Keratinocyte (primary cell): ENCODE measurements at regions not wholly inside any gene's neighbourhood (a gene's known extent, or its start where the extent isn't known, plus 50 kb on each side); places are given as distances from the start of the nearest gene placed in this dataset.
"Not testable (repeated sequence)": the region's sequence is repeated elsewhere in the genome, so short reads cannot be mapped to it uniquely, and the experiment has no call there.

Source experiments
- DNase-seq: peaks from one replicate; pipeline ENCODE4 v3.0.0-alpha.2; 2011; ENCODE audit warnings: low read depth, missing footprints, low spot score
- FAIRE-seq: peaks from 2 replicates; lab custom pipeline; 2011; peaks lifted over from hg19 to GRCh38; lab: Jason Lieb, UNC
- H2AFZ ChIP-seq: 2 replicates; pipeline ENCODE4 v1.6.0; 2012; ENCODE audit warnings: low read length, control low read depth, inconsistent platforms; ENCODE audit not compliant: control insufficient read depth
- H3K27ac ChIP-seq: 2 replicates; pipeline ENCODE4 v1.5.1; 2011; ENCODE audit warnings: low read length; ENCODE audit not compliant: control insufficient read depth, insufficient read depth
- H3K27me3 ChIP-seq: 3 replicates; pipeline ENCODE4 v1.6.0; 2011; ENCODE audit warnings: low read length; ENCODE audit not compliant: control insufficient read depth, insufficient read depth; ENCODE audit errors: extremely low read depth
- H3K36me3 ChIP-seq, 2 experiments: 2 replicates in 1 of 2; 3 replicates in 1 of 2; pipeline ENCODE4 v1.5.1; 2011; ENCODE audit warnings: low read length in 2 of 2, mild to moderate bottlenecking in 1 of 2; ENCODE audit not compliant: control insufficient read depth in 2 of 2, insufficient read depth in 2 of 2; ENCODE audit errors: extremely low read depth in 1 of 2
- H3K4me1 ChIP-seq: 3 replicates; pipeline ENCODE4 v1.5.1; 2011; ENCODE audit warnings: low read length; ENCODE audit not compliant: control insufficient read depth, insufficient read depth; ENCODE audit errors: extremely low read depth
- H3K4me2 ChIP-seq: 3 replicates; pipeline ENCODE4 v1.6.0; 2011; ENCODE audit warnings: low read depth, low read length; ENCODE audit not compliant: control insufficient read depth, insufficient read depth; ENCODE audit errors: extremely low read depth
- H3K4me3 ChIP-seq, 3 experiments: fragments of 200-600 bp in 1 of 3; sonication (generic) in 1 of 3; 2 replicates in 2 of 3; 3 replicates in 1 of 3; pipeline ENCODE4 v1.5.1; 2011 to 2016; ENCODE audit warnings: low read length in 3 of 3, mild to moderate bottlenecking in 3 of 3, control low read depth in 2 of 3, inconsistent platforms in 1 of 3, low read depth in 1 of 3, mixed read lengths in 1 of 3, mixed run types in 1 of 3, moderate library complexity in 1 of 3; ENCODE audit not compliant: control insufficient read depth in 2 of 3, insufficient read depth in 2 of 3; ENCODE audit errors: extremely low read depth in 1 of 3
- H3K79me2 ChIP-seq: 2 replicates; pipeline ENCODE4 v1.6.0; 2012; ENCODE audit warnings: low read length; ENCODE audit not compliant: control insufficient read depth, insufficient read depth
- H3K9ac ChIP-seq: 3 replicates; pipeline ENCODE4 v1.6.0; 2011; ENCODE audit warnings: low read length; ENCODE audit not compliant: control insufficient read depth, insufficient read depth; ENCODE audit errors: extremely low read depth
- H3K9me1 ChIP-seq: 3 replicates; pipeline ENCODE4 v1.6.0; 2011; ENCODE audit warnings: low read length; ENCODE audit not compliant: control insufficient read depth, insufficient read depth; ENCODE audit errors: extremely low read depth
- H3K9me3 ChIP-seq: 2 replicates; pipeline ENCODE4 v1.5.1; 2012; ENCODE audit warnings: low read depth, low read length; ENCODE audit not compliant: control insufficient read depth
- H4K20me1 ChIP-seq: 3 replicates; pipeline ENCODE4 v1.6.0; 2011; ENCODE audit warnings: low read length; ENCODE audit not compliant: control insufficient read depth, insufficient read depth; ENCODE audit errors: extremely low read depth
- CTCF ChIP-seq, 3 experiments: IDR thresholded peaks in 1 of 3; conservative IDR thresholded peaks in 1 of 3; optimal IDR thresholded peaks in 1 of 3; 2 replicates in 2 of 3; 3 replicates in 1 of 3; pipeline versions ENCODE3 to v1.5.1; 2011; ENCODE audit warnings: low read length in 3 of 3, mild to moderate bottlenecking in 3 of 3, moderate library complexity in 2 of 3, control low read depth in 1 of 3, inconsistent platforms in 1 of 3; ENCODE audit not compliant: insufficient read depth in 2 of 3; ENCODE audit errors: extremely low read depth in 1 of 3
- EZH2 ChIP-seq: IDR thresholded peaks from one replicate; pipeline ENCODE4 v1.6.1; 2012; ENCODE audit warnings: inconsistent platforms, mild to moderate bottlenecking, low read length, moderate library complexity
- dilution Hi-C: fragments of 300-500 bp; cut with MboI; formaldehyde crosslinking; loops from one replicate; pipeline ENCODE4 v1.7.0; 2020; ENCODE audit warnings: low sequenced_read_pairs; ENCODE audit not compliant: extremely low pct_ligation_motif_present

GRCh38 chr1:195663549-195664280, 944.5 kb downstream of the KCNT2 start:
- DNase-seq (peak; percentile 15), FAIRE-seq (peak; percentile 76)

DNA sequence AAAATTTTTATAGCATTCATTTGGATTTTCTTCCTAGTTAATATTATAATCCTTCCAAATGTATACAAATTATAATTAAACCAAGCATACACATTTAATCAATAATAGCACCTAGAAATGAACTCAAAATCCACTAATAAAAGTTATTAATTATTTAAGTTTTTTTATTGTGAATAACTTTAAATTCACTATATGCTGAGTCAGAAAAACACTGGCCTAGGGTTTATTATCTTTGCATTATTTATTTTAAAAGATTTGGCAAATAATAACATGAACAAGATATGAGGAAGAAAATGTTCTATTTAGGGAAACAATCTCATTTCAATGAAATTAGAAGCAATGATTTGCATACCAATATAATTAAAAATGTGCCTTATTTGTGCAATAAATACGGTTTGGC, 951.5 kb downstream of the KCNT2 start:
- no peak for FAIRE-seq
- Histone ChIP-seq H3K27ac (no peak overlapping the region), H3K4me1 (no peaks in the 10 kb centered on the region), H3K9me1 (no peaks in the 10 kb centered on the region), H3K27me3 (no peaks in the 10 kb centered on the region), H2AFZ (no peak overlapping the region), H3K9ac (no peak overlapping the region), H3K4me3 (no peak overlapping the region), H4K20me1 (no peaks in the 10 kb centered on the region), H3K79me2 (no peaks in the 10 kb centered on the region), H3K9me3 (no peaks in the 10 kb centered on the region), H3K4me2 (no peak overlapping the region), H3K36me3 (no peaks in the 10 kb centered on the region)
- dilution Hi-C loops, result no loop called here
- TF ChIP-seq EZH2 (no peak), CTCF (optimal IDR thresholded peaks at IDR 0.05 in 1 of 3, IDR thresholded peaks at IDR 0.05 in 1 of 3, conservative IDR thresholded peaks at IDR 0.05 in 1 of 3; ENCODE audit: extremely low read depth in 1 of 3, insufficient read depth in 2 of 3, low read length in 3 of 3) (no peak)
- no peak for DNase-seq

More at GRCh38 chr1:195663549-195664280, 944.5 kb downstream of the KCNT2 start:
- no peaks in the 10 kb centered on the region for H3K9me3 ChIP-seq
- TF ChIP-seq CTCF (optimal IDR thresholded peaks at IDR 0.05 in 1 of 3, IDR thresholded peaks at IDR 0.05 in 1 of 3, conservative IDR thresholded peaks at IDR 0.05 in 1 of 3; ENCODE audit: extremely low read depth in 1 of 3, insufficient read depth in 2 of 3, low read length in 3 of 3) (no peak), EZH2 (no peak)
- no peaks in the 10 kb centered on the region for H3K9me1 ChIP-seq
- H2AFZ ChIP-seq, result no peak overlapping the region
- H3K79me2 ChIP-seq, result no peaks in the 10 kb centered on the region
- no peaks in the 10 kb centered on the region for H4K20me1 ChIP-seq
- no peaks in the 10 kb centered on the region for H3K36me3 ChIP-seq
- no peaks in the 10 kb centered on the region for H3K27me3 ChIP-seq
- H3K4me3 ChIP-seq, result no peak overlapping the region
- dilution Hi-C loops, result no loop called here
- H3K9ac ChIP-seq, result no peak overlapping the region
- H3K4me2 ChIP-seq, result no peak overlapping the region
- no peak overlapping the region for H3K27ac ChIP-seq
- H3K4me1 ChIP-seq, result peaks cover 4% of the 10 kb centered on the region

- not testable (repeated sequence) for H3K4me3 ChIP-seq
These were observed 959.4 kb downstream of the KCNT2 start for GRCh38 chr1:195648875-195649274.

More at GRCh38 chr1:195648875-195649274, 959.4 kb downstream of the KCNT2 start:
- H3K9ac ChIP-seq, H3K4me1 ChIP-seq, H3K27ac ChIP-seq, dilution Hi-C loops, H4K20me1 ChIP-seq, H3K9me1 ChIP-seq, FAIRE-seq, H3K36me3 ChIP-seq, H2AFZ ChIP-seq, H3K4me2 ChIP-seq, H3K27me3 ChIP-seq, H3K9me3 ChIP-seq, H3K79me2 ChIP-seq, DNase-seq: not testable (repeated sequence)
